Smooth muscle cell (in vitro differentiated cells): ENCODE measurements at regions not wholly inside any gene's neighbourhood (a gene's known extent, or its start where the extent isn't known, plus 50 kb on each side); places are given as distances from the start of the nearest gene placed in this dataset. TPM values are rescaled to one million over a fixed set of nuclear protein-coding genes. Genes with fewer than 3 reads are reported as not detected.
A peak's percentile ranks its signal among the peaks of the same experiment; 100 is the strongest.

Source experiments
- DNase-seq: peaks from one replicate; lab custom pipeline; 2025; ENCODE audit not compliant: unreplicated experiment; lab: John Stamatoyannopoulos, UW
- H2AFZ ChIP-seq: fragments of 200-600 bp; sonication (generic); 2 replicates; pipeline ENCODE4 v1.6.0; 2016; ENCODE audit warnings: antibody characterized with exemption, low read depth, mild to moderate bottlenecking
- H3F3A ChIP-seq: fragments of 200-600 bp; sonication (generic); 2 replicates; pipeline ENCODE4 v1.6.0; 2017; ENCODE audit warnings: antibody characterized with exemption, low read depth
- H3K27ac ChIP-seq: fragments of 200-600 bp; sonication (generic); 2 replicates; pipeline ENCODE4 v1.5.1; 2016; ENCODE audit warnings: low read depth, mild to moderate bottlenecking
- H3K27me3 ChIP-seq: fragments of 200-600 bp; sonication (generic); 2 replicates; pipeline ENCODE4 v1.6.1; 2016; ENCODE audit warnings: low read depth, mild to moderate bottlenecking
- H3K36me3 ChIP-seq: fragments of 200-600 bp; sonication (generic); 2 replicates; pipeline ENCODE4 v1.5.1; 2016; ENCODE audit warnings: low read depth
- H3K4me1 ChIP-seq: fragments of 200-600 bp; sonication (generic); 2 replicates; pipeline ENCODE4 v1.5.1; 2016; ENCODE audit warnings: low read depth
- H3K4me2 ChIP-seq: fragments of 200-600 bp; sonication (generic); 2 replicates; pipeline ENCODE4 v1.6.0; 2016; ENCODE audit warnings: mild to moderate bottlenecking
- H3K4me3 ChIP-seq: fragments of 200-600 bp; sonication (generic); 2 replicates; pipeline ENCODE4 v1.5.1; 2016; ENCODE audit warnings: mild to moderate bottlenecking
- H3K79me2 ChIP-seq: fragments of 200-600 bp; sonication (generic); 2 replicates; pipeline ENCODE4 v1.6.0; 2016; ENCODE audit warnings: low read depth, mild to moderate bottlenecking
- H3K9ac ChIP-seq: fragments of 200-600 bp; sonication (generic); 2 replicates; pipeline ENCODE4 v1.6.0; 2016; ENCODE audit warnings: low read depth
- H3K9me3 ChIP-seq: fragments of 200-600 bp; sonication (generic); replicated peaks from 2 replicates; pipeline ENCODE4 v1.5.1; 2016; ENCODE audit warnings: low read depth
- H4K20me1 ChIP-seq: fragments of 200-600 bp; sonication (generic); 2 replicates; pipeline ENCODE4 v1.6.0; 2016; ENCODE audit warnings: low read depth
- CTCF ChIP-seq: fragments of 200-600 bp; sonication (generic); IDR thresholded peaks from 2 replicates; pipeline ENCODE4 v1.5.1; 2017; ENCODE audit warnings: borderline replicate concordance, mild to moderate bottlenecking, antibody characterized with exemption; ENCODE audit not compliant: insufficient read depth, poor library complexity, severe bottlenecking
- WGBS: methylation state at CpG from one replicate; pipeline ENCODE4 v1.1.7; 2016; ENCODE audit warnings: low lambda C conversion rate; 5-methylcytosine and 5-hydroxymethylcytosine counted together
- small RNA-seq: library from RNA; depleted of rRNA; stranded (forward); fragments of <200 nt; gene quantifications from one replicate; pipeline ENCODE3, GENCODE V24; 2014

- Histone ChIP-seq H3K79me2 (no peaks in the 10 kb centered on the region), H3K9me3 (no peaks in the 10 kb centered on the region), H3K27me3 (no peaks in the 10 kb centered on the region), H3K9ac (no peak overlapping the region), H3K36me3 (no peaks in the 10 kb centered on the region), H4K20me1 (no peaks in the 10 kb centered on the region), H2AFZ (no peak overlapping the region), H3K4me2 (no peak overlapping the region), H3K4me3 (no peak overlapping the region), H3K27ac (no peak overlapping the region), H3K4me1 (peaks cover 9% of the 10 kb centered on the region), H3F3A (no peaks in the 10 kb centered on the region)
- DNase-seq: no peak
- 40% methylated on average over 4 of the region's 4 CpGs for WGBS
- TF ChIP-seq CTCF: no peak
These were observed 115.7 kb downstream of the ANKRD50 start for GRCh38 chr4:124596816-124597215.

- TF ChIP-seq CTCF: no peak
- H3K4me2 ChIP-seq: no peak overlapping the region
- 64% methylated on average over 2 of the region's 2 CpGs for WGBS
These were observed 102.3 kb downstream of the ANKRD50 start for GRCh38 chr4:124610211-124610610.

More at GRCh38 chr4:124610211-124610610, 102.3 kb downstream of the ANKRD50 start:
- H3K36me3 ChIP-seq: no peaks in the 10 kb centered on the region
- no peak overlapping the region for H3K4me3 ChIP-seq
- H3K27me3 ChIP-seq: no peaks in the 10 kb centered on the region
- no peaks in the 10 kb centered on the region for H3K79me2 ChIP-seq
- no peaks in the 10 kb centered on the region for H3F3A ChIP-seq
- no peak overlapping the region for H3K9ac ChIP-seq
- H2AFZ ChIP-seq: no peak overlapping the region
- H3K27ac ChIP-seq: peak overlapping the region; percentile 62
- H3K4me1 ChIP-seq: peaks cover 7% of the 10 kb centered on the region
- no peaks in the 10 kb centered on the region for H3K9me3 ChIP-seq
- H4K20me1 ChIP-seq: no peaks in the 10 kb centered on the region
- no peak for DNase-seq

Small RNA genes lying in the stretch of these regions (small RNA-seq; reads per million reads assigned to genes)
- not detected for gene AC093767.1
